ENCODE measurements at regions not wholly inside any gene's neighbourhood (a gene's known extent, or its start where the extent isn't known, plus 50 kb on each side); places are given as distances from the start of the nearest gene placed in this dataset.

GRCh38 chr11:76269661-76270261, 63.5 kb upstream of the WNT11 start:
- DNase-seq: no peak
- no peaks in the 10 kb centered on the region for H3K36me3 ChIP-seq
- no peaks in the 10 kb centered on the region for H3K4me1 ChIP-seq
- 76 to 83% methylated on average over 13 of the region's 13 CpGs for WGBS, 2 donors
- no peaks in the 10 kb centered on the region for H3K9me3 ChIP-seq
- intact Hi-C loops (cut with DNase I): no loop called here
- H3K27ac ChIP-seq: peak overlapping the region; percentile 21 to 65 (median 28)
- TF ChIP-seq CTCF (IDR thresholded peaks at IDR 0.05) (no peak), POLR2A (IDR thresholded peaks at IDR 0.05) (no peak)
- no peak overlapping the region for H3K4me3 ChIP-seq (replicated peaks in 1 of 3)
- no peaks in the 10 kb centered on the region for H3K27me3 ChIP-seq

GRCh38 chr11:76269247-76269646, 62.9 kb upstream of the WNT11 start:
- Histone ChIP-seq H3K4me1 (no peaks in the 10 kb centered on the region), H3K36me3 (no peaks in the 10 kb centered on the region), H3K27ac (peak overlapping the region in 1 of 3 donors; percentile 65), H3K9me3 (no peaks in the 10 kb centered on the region), H3K4me3 (replicated peaks in 1 of 3) (no peak overlapping the region), H3K27me3 (no peaks in the 10 kb centered on the region)
- TF ChIP-seq CTCF (IDR thresholded peaks at IDR 0.05): no peak
- TF ChIP-seq POLR2A (IDR thresholded peaks at IDR 0.05): no peak
- DNase-seq: peak; percentile 12 to 24
- WGBS, 2 donors: 83 to 96% methylated on average over 6 of the region's 6 CpGs
- intact Hi-C loops (cut with DNase I): no loop called here

GRCh38 chr11:76268498-76268897, 62.2 kb upstream of the WNT11 start:
- no peaks in the 10 kb centered on the region for H3K36me3 ChIP-seq
- H3K27me3 ChIP-seq: no peaks in the 10 kb centered on the region
- DNase-seq: no peak
- no peaks in the 10 kb centered on the region for H3K9me3 ChIP-seq
- no peaks in the 10 kb centered on the region for H3K4me1 ChIP-seq
- no peak overlapping the region for H3K27ac ChIP-seq
- H3K4me3 ChIP-seq (replicated peaks in 1 of 3): no peak overlapping the region
- TF ChIP-seq POLR2A (IDR thresholded peaks at IDR 0.05) (no peak), CTCF (IDR thresholded peaks at IDR 0.05) (no peak)
- intact Hi-C loops (cut with DNase I): no loop called here

- no peak for DNase-seq
- no peak for TF ChIP-seq CTCF (IDR thresholded peaks at IDR 0.05)
- no peak for TF ChIP-seq POLR2A (IDR thresholded peaks at IDR 0.05)
- H3K36me3 ChIP-seq: no peaks in the 10 kb centered on the region
- no peak overlapping the region for H3K4me3 ChIP-seq (replicated peaks in 1 of 3)
- H3K27me3 ChIP-seq: no peaks in the 10 kb centered on the region
- intact Hi-C loops (cut with DNase I): no loop called here
- H3K4me1 ChIP-seq: no peaks in the 10 kb centered on the region
- H3K9me3 ChIP-seq: no peaks in the 10 kb centered on the region
- WGBS, 2 donors: 82 to 92% methylated on average over 6 of the region's 6 CpGs
- no peak overlapping the region for H3K27ac ChIP-seq
Observed at GRCh38 chr11:76267556-76267955, 61.3 kb upstream of the WNT11 start.

- H3K4me3 ChIP-seq (replicated peaks in 1 of 3): no peak overlapping the region
- intact Hi-C loops (cut with DNase I): no loop called here
- peak overlapping the region in 1 of 3 donors; percentile 36 for H3K27ac ChIP-seq
- no peaks in the 10 kb centered on the region for H3K9me3 ChIP-seq
- TF ChIP-seq POLR2A (IDR thresholded peaks at IDR 0.05) (no peak), CTCF (IDR thresholded peaks at IDR 0.05) (no peak)
- no peak for DNase-seq
- H3K27me3 ChIP-seq: no peaks in the 10 kb centered on the region
- H3K36me3 ChIP-seq: no peaks in the 10 kb centered on the region
- WGBS, 2 donors: 71 to 73% methylated on average over 8 of the region's 8 CpGs
- no peaks in the 10 kb centered on the region for H3K4me1 ChIP-seq
Observed at GRCh38 chr11:76266286-76267100, 60.2 kb upstream of the WNT11 start.

Data from thyroid gland (tissue), 4 donors.